ENCODE measurements at regions not wholly inside any gene's neighbourhood (a gene's known extent, or its start where the extent isn't known, plus 50 kb on each side); places are given as distances from the start of the nearest gene placed in this dataset.

DNA sequence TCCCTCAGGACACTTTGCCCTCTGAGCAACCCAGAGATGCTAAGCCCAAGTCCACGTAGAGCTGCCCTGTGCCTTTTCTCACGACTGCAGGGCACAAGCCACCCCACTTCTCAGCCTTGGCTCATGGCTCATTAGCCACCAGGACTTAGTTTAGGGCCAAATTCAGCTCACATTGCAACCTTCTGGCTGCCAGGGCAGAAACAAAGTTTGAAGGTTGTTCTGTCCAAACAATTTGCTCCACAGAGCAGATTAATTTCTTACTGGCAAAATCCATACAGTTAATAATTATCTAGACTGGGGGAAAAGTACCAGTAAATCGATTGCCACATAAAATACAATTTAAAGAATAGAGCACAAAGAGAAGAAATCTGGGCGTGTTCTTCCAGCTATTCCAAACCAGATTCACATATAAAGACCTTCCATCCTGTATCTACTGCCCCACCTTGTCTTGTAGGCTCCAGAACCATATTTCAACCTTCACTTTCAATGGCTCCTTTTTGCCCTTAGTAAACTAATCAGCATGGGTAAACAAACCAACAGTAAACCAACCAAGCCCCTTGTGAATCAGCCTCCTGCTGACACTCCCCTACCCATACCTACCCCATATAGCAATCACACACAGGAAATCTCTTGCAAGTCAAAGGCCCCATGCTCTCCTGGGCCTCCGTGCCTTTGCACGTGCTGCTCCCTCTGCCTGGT, 101.9 kb downstream of the QRSL1 start:
- TF ChIP-seq, protein P1, sequence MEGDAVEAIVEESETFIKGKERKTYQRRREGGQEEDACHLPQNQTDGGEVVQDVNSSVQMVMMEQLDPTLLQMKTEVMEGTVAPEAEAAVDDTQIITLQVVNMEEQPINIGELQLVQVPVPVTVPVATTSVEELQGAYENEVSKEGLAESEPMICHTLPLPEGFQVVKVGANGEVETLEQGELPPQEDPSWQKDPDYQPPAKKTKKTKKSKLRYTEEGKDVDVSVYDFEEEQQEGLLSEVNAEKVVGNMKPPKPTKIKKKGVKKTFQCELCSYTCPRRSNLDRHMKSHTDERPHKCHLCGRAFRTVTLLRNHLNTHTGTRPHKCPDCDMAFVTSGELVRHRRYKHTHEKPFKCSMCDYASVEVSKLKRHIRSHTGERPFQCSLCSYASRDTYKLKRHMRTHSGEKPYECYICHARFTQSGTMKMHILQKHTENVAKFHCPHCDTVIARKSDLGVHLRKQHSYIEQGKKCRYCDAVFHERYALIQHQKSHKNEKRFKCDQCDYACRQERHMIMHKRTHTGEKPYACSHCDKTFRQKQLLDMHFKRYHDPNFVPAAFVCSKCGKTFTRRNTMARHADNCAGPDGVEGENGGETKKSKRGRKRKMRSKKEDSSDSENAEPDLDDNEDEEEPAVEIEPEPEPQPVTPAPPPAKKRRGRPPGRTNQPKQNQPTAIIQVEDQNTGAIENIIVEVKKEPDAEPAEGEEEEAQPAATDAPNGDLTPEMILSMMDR (IDR thresholded peaks at IDR 0.05; ENCODE audit: insufficient read depth, low read length) = no peak
- no peak for DNase-seq (ENCODE audit: low read depth)
- no peak overlapping the region for H3K4me3 ChIP-seq (ENCODE audit: low read depth, low read length)

DNA sequence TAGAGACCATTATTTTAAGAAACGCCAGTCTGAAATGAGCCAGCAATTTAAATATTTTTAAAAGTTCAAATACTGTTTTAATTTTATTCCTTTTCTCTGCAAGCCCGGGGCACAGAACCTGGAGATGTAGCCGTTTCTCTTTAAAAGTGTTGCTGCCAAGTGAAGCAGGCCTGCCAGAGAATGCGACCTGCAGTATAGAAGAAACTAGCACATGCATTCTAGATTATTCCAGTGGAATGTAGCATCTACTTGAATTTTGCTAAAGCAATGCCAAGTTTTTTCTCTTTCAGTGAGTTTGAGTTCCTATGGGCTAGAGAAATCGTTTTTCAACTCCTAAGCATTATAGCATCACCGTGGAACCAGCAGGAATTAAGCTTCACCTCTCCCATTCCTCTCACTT, 101.3 kb downstream of the QRSL1 start:
- peak; percentile 38 for DNase-seq (ENCODE audit: low read depth)
- no peak overlapping the region for H3K4me3 ChIP-seq (ENCODE audit: low read depth, low read length)
- TF ChIP-seq, protein P1 (IDR thresholded peaks at IDR 0.05; ENCODE audit: insufficient read depth, low read length) = no peak

DNA sequence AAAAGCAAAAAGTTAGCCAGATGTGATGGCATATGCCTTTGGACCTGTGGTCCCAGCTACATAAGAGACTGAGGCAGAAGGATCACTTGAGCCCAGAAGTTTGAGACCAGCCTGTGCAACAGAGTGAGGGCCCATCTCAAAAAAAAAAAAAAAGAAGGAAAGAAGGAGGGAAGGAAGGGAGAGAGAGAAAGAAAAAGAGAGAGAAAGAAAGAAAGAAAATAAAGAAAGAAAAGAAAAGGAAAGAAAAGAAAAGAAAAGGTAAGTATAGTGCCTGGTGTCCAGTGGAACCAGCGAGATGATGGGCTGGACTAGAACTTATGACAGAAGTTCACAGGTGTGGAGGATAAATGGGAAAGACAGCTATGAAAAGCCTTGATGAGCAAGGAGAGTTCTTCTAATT, 100.9 kb downstream of the QRSL1 start:
- H3K4me3 ChIP-seq (ENCODE audit: low read depth, low read length) = no peak overlapping the region
- TF ChIP-seq, protein P1 (IDR thresholded peaks at IDR 0.05; ENCODE audit: insufficient read depth, low read length) = no peak
- no peak for DNase-seq (ENCODE audit: low read depth)

DNA sequence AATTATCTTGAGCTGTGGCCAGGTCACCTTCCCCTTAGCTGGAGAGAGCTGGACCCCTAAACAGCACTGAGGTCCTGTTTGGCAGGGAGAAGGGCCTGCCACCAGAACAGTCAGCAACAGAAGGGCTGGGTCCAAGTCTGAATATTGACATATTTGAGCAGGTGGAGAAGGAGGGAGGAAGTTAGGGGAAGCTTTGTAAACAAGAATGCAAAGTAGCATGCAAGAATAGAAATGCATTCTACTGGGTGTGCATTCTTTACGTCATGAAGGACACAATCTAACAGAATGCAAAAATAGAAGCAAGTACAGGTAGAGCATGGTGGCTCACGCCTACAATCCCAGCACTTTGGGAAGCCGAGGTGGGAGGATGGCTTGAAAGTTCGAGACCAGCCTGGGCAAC, 100.5 kb downstream of the QRSL1 start:
- TF ChIP-seq, protein P1 (IDR thresholded peaks at IDR 0.05; ENCODE audit: insufficient read depth, low read length) = no peak
- DNase-seq (ENCODE audit: low read depth) = no peak
- H3K4me3 ChIP-seq (ENCODE audit: low read depth, low read length) = no peak overlapping the region

DNA sequence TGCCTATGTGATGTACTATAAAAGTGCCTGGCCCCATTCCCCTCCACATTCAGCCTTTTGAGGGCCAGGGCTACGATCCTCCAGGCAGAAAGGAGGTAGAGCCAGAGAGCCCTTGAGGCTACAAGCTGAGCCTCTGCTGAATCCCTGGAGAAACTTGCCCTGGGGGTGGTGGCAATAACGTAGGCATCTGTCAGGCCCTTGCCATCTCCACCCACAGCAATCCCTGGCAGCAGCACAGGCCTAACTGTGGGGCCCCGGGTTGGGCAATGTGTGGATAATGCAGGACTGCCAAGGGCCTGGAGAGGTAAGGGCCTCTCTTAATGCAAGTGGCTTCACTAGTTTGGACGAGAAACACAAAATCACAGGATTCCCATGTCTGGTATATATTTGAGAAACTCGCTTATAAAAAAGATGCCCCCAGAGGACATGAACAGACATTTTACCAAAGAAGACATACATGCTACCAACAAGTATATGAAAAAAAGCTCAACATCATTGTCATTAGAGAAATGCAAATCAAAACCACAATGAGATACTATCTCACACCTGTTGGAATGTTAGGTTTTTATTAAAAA, 99.0 kb downstream of the QRSL1 start:
- no peak overlapping the region for H3K4me3 ChIP-seq (ENCODE audit: low read depth, low read length)
- DNase-seq (ENCODE audit: low read depth) = no peak
- TF ChIP-seq, protein P1 (IDR thresholded peaks at IDR 0.05; ENCODE audit: insufficient read depth, low read length) = no peak

DNA sequence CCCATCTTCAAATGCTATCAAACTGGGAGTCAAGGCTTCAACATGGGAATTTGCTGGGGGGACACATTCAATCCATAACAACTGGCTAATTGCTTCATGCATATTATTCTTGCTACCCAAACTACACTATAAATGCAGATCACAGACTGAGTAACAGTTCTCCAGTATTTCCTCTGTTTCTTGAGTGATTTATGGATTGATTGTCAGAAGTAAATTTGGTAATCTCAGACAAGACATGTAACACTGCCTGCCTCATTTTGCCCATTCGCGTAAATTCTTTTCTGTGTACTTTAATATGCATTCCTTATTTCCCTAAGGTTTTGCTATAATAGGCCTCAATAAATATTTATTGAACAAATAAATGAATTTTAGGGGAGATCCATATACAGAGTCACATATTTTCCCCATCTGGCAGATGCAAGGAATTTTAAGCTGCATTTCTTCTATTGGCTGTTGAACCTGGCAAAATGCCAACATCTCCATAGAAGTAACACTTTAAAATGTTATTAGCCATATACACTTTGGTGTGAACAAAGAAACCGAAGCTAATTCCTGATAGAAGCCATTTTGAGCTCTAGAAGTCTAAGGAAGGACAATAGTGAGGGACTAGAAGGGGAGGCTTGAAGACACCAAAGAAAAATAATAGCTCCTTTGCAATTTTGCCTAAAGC, 98.2 kb downstream of the QRSL1 start:
- no peak for DNase-seq (ENCODE audit: low read depth)

More for the DNA sequence above, 98.2 kb downstream of the QRSL1 start:
- TF ChIP-seq, protein P1 (IDR thresholded peaks at IDR 0.05; ENCODE audit: insufficient read depth, low read length) = no peak
- H3K4me3 ChIP-seq (ENCODE audit: low read depth, low read length) = no peak overlapping the region
